ENCODE measurements at regions not wholly inside any gene's neighbourhood (a gene's known extent, or its start where the extent isn't known, plus 50 kb on each side); places are given as distances from the start of the nearest gene placed in this dataset.

GRCh38 chr3:193774916-193775285, 181.9 kb downstream of the OPA1 start:
- no peak overlapping the region for H3K4me2 ChIP-seq (ENCODE audit: insufficient read depth, low read length)
- H3K27me3 ChIP-seq (ENCODE audit: insufficient read depth, low read length, poor library complexity): peaks cover 40% of the 10 kb centered on the region
- H3K79me2 ChIP-seq (ENCODE audit: insufficient read depth, low read length): no peaks in the 10 kb centered on the region
- H3K27ac ChIP-seq (ENCODE audit: low read length): no peak overlapping the region
- H2AFZ ChIP-seq (ENCODE audit: low read depth, low read length): no peak overlapping the region
- H3K9me3 ChIP-seq (ENCODE audit: insufficient read depth, low read length, severe bottlenecking): no peaks in the 10 kb centered on the region
- no peak overlapping the region for H3K9ac ChIP-seq (ENCODE audit: low read depth, low read length)
- ATAC-seq (ENCODE audit: insufficient read depth, low read depth) (no peak), DNase-seq (no peak)
- no peaks in the 10 kb centered on the region for H3K36me3 ChIP-seq (ENCODE audit: insufficient read depth, low read length)
- H3K4me3 ChIP-seq (ENCODE audit: low read depth in 1 of 2, low read length in 2 of 2): no peak overlapping the region
- no peaks in the 10 kb centered on the region for H3K4me1 ChIP-seq (ENCODE audit: insufficient read depth, low read length)
- TF ChIP-seq CTCF (IDR thresholded peaks at IDR 0.05; ENCODE audit: borderline replicate concordance, extremely low read depth, low read length, poor library complexity, severe bottlenecking) (no peak), EZH2 (IDR thresholded peaks at IDR 0.05; ENCODE audit: borderline replicate concordance, low read depth, low read length, severe bottlenecking) (no peak)
- H4K20me1 ChIP-seq (ENCODE audit: insufficient read depth, low read length): no peaks in the 10 kb centered on the region

GRCh38 chr3:193775421-193776077, 182.5 kb downstream of the OPA1 start:
- H3K27me3 ChIP-seq (ENCODE audit: insufficient read depth, low read length, poor library complexity): peaks cover 43% of the 10 kb centered on the region
- H3K9ac ChIP-seq (ENCODE audit: low read depth, low read length): no peak overlapping the region
- DNase-seq (no peak), ATAC-seq (ENCODE audit: insufficient read depth, low read depth) (no peak)
- H3K27ac ChIP-seq (ENCODE audit: low read length): no peak overlapping the region
- no peak overlapping the region for H2AFZ ChIP-seq (ENCODE audit: low read depth, low read length)
- no peak overlapping the region for H3K4me3 ChIP-seq (ENCODE audit: low read depth in 1 of 2, low read length in 2 of 2)
- H3K4me1 ChIP-seq (ENCODE audit: insufficient read depth, low read length): no peaks in the 10 kb centered on the region
- no peak overlapping the region for H3K4me2 ChIP-seq (ENCODE audit: insufficient read depth, low read length)
- TF ChIP-seq CTCF (IDR thresholded peaks at IDR 0.05; ENCODE audit: borderline replicate concordance, extremely low read depth, low read length, poor library complexity, severe bottlenecking) (no peak), EZH2 (IDR thresholded peaks at IDR 0.05; ENCODE audit: borderline replicate concordance, low read depth, low read length, severe bottlenecking) (no peak)
- no peaks in the 10 kb centered on the region for H3K79me2 ChIP-seq (ENCODE audit: insufficient read depth, low read length)
- H3K9me3 ChIP-seq (ENCODE audit: insufficient read depth, low read length, severe bottlenecking): no peaks in the 10 kb centered on the region
- H4K20me1 ChIP-seq (ENCODE audit: insufficient read depth, low read length): no peaks in the 10 kb centered on the region
- no peaks in the 10 kb centered on the region for H3K36me3 ChIP-seq (ENCODE audit: insufficient read depth, low read length)

- H3K4me2 ChIP-seq (ENCODE audit: insufficient read depth, low read length): no peak overlapping the region
Measured at GRCh38 chr3:193776626-193777358, 183.8 kb downstream of the OPA1 start.

GRCh38 chr3:193777524-193777923, 184.5 kb downstream of the OPA1 start:
- H3K79me2 ChIP-seq (ENCODE audit: insufficient read depth, low read length): no peaks in the 10 kb centered on the region
- DNase-seq (no peak), ATAC-seq (ENCODE audit: insufficient read depth, low read depth) (no peak)
- H3K27ac ChIP-seq (ENCODE audit: low read length): no peak overlapping the region
- peaks cover 47% of the 10 kb centered on the region for H3K27me3 ChIP-seq (ENCODE audit: insufficient read depth, low read length, poor library complexity)
- no peak overlapping the region for H3K4me3 ChIP-seq (ENCODE audit: low read depth in 1 of 2, low read length in 2 of 2)
- H3K36me3 ChIP-seq (ENCODE audit: insufficient read depth, low read length): no peaks in the 10 kb centered on the region
- H3K9ac ChIP-seq (ENCODE audit: low read depth, low read length): no peak overlapping the region
- H3K4me1 ChIP-seq (ENCODE audit: insufficient read depth, low read length): no peaks in the 10 kb centered on the region
- no peaks in the 10 kb centered on the region for H3K9me3 ChIP-seq (ENCODE audit: insufficient read depth, low read length, severe bottlenecking)
- no peak for TF ChIP-seq EZH2 (IDR thresholded peaks at IDR 0.05; ENCODE audit: borderline replicate concordance, low read depth, low read length, severe bottlenecking)
- TF ChIP-seq CTCF (IDR thresholded peaks at IDR 0.05; ENCODE audit: borderline replicate concordance, extremely low read depth, low read length, poor library complexity, severe bottlenecking): no peak
- H4K20me1 ChIP-seq (ENCODE audit: insufficient read depth, low read length): no peaks in the 10 kb centered on the region
- H2AFZ ChIP-seq (ENCODE audit: low read depth, low read length): no peak overlapping the region
- no peak overlapping the region for H3K4me2 ChIP-seq (ENCODE audit: insufficient read depth, low read length)

More at GRCh38 chr3:193776626-193777358, 183.8 kb downstream of the OPA1 start:
- DNase-seq (no peak), ATAC-seq (ENCODE audit: insufficient read depth, low read depth) (no peak; the same call in 2 of the 3 replicates)
- Histone ChIP-seq H3K9ac (ENCODE audit: low read depth, low read length) (no peak overlapping the region), H4K20me1 (ENCODE audit: insufficient read depth, low read length) (no peaks in the 10 kb centered on the region), H3K9me3 (ENCODE audit: insufficient read depth, low read length, severe bottlenecking) (no peaks in the 10 kb centered on the region), H3K27me3 (ENCODE audit: insufficient read depth, low read length, poor library complexity) (peaks cover 43% of the 10 kb centered on the region), H3K36me3 (ENCODE audit: insufficient read depth, low read length) (no peaks in the 10 kb centered on the region), H2AFZ (ENCODE audit: low read depth, low read length) (no peak overlapping the region), H3K79me2 (ENCODE audit: insufficient read depth, low read length) (no peaks in the 10 kb centered on the region), H3K4me3 (ENCODE audit: low read depth in 1 of 2, low read length in 2 of 2) (no peak overlapping the region), H3K27ac (ENCODE audit: low read length) (no peak overlapping the region), H3K4me1 (ENCODE audit: insufficient read depth, low read length) (no peaks in the 10 kb centered on the region)
- TF ChIP-seq EZH2 (IDR thresholded peaks at IDR 0.05; ENCODE audit: borderline replicate concordance, low read depth, low read length, severe bottlenecking): no peak
